Astrocyte (in vitro differentiated cells and primary cell): ENCODE measurements at regions not wholly inside any gene's neighbourhood (a gene's known extent, or its start where the extent isn't known, plus 50 kb on each side); places are given as distances from the start of the nearest gene placed in this dataset.

Experiments
- DNase-seq: peaks from one replicate; pipeline ENCODE4 v3.0.0-alpha.2; 2010; ENCODE audit warnings: low read depth
- FAIRE-seq: peaks from 2 replicates; lab custom pipeline; 2011; peaks lifted over from hg19 to GRCh38; lab: Jason Lieb, UNC
- H2AFZ ChIP-seq: 2 replicates; pipeline ENCODE4 v1.6.0; 2012; ENCODE audit warnings: low read depth, low read length, inconsistent platforms
- H3K27ac ChIP-seq: 2 replicates; pipeline ENCODE4 v1.5.1; 2011; ENCODE audit warnings: low read depth, low read length, inconsistent platforms
- H3K27me3 ChIP-seq: 2 replicates; pipeline ENCODE4 v1.6.0; 2011; ENCODE audit warnings: low read length, inconsistent platforms; ENCODE audit not compliant: insufficient read depth
- H3K36me3 ChIP-seq: 2 replicates; pipeline ENCODE4 v1.5.1; 2011; ENCODE audit warnings: low read length, inconsistent platforms; ENCODE audit not compliant: insufficient read depth
- H3K4me1 ChIP-seq: 2 replicates; pipeline ENCODE4 v1.5.1; 2011; ENCODE audit warnings: low read length, inconsistent platforms; ENCODE audit not compliant: insufficient read depth
- H3K4me2 ChIP-seq: 2 replicates; pipeline ENCODE4 v1.6.0; 2012; ENCODE audit warnings: low read length, inconsistent platforms
- H3K4me3 ChIP-seq: 2 replicates; pipeline ENCODE4 v1.5.1; 2011; ENCODE audit warnings: low read depth, mild to moderate bottlenecking, low read length, inconsistent platforms; ENCODE audit not compliant: insufficient read depth
- H3K79me2 ChIP-seq: 2 replicates; pipeline ENCODE4 v1.6.0; 2012; ENCODE audit warnings: mild to moderate bottlenecking, low read length, inconsistent platforms; ENCODE audit not compliant: insufficient read depth
- H3K9ac ChIP-seq: 2 replicates; pipeline ENCODE4 v1.6.0; 2012; ENCODE audit warnings: mild to moderate bottlenecking, low read length, inconsistent platforms
- H3K9me3 ChIP-seq: 2 replicates; pipeline ENCODE4 v1.5.1; 2012; ENCODE audit warnings: low read depth, mild to moderate bottlenecking, low read length, inconsistent platforms; ENCODE audit not compliant: insufficient read depth
- H4K20me1 ChIP-seq: 2 replicates; pipeline ENCODE4 v1.6.0; 2012; ENCODE audit warnings: low read length, inconsistent platforms; ENCODE audit not compliant: insufficient read depth
- H3K27ac Mint-ChIP-seq: one replicate; pipeline ENCODE4 v1.8.0; 2021; ENCODE audit warnings: mild to moderate bottlenecking, mixed read lengths; ENCODE audit not compliant: unreplicated experiment
- H3K27me3 Mint-ChIP-seq: one replicate; pipeline ENCODE4 v1.8.0; 2021; ENCODE audit warnings: low read depth, mixed read lengths; ENCODE audit not compliant: unreplicated experiment
- H3K36me3 Mint-ChIP-seq: one replicate; pipeline ENCODE4 v1.8.0; 2021; ENCODE audit warnings: low read depth, mixed read lengths; ENCODE audit not compliant: unreplicated experiment
- H3K4me1 Mint-ChIP-seq: one replicate; pipeline ENCODE4 v1.8.0; 2021; ENCODE audit warnings: low read depth, mixed read lengths; ENCODE audit not compliant: unreplicated experiment
- H3K4me3 Mint-ChIP-seq: one replicate; pipeline ENCODE4 v1.8.0; 2021; ENCODE audit warnings: mild to moderate bottlenecking, moderate library complexity, mixed read lengths; ENCODE audit not compliant: unreplicated experiment
- H3K9me3 Mint-ChIP-seq: one replicate; pipeline ENCODE4 v1.8.0; 2021; ENCODE audit warnings: mild to moderate bottlenecking, mixed read lengths; ENCODE audit not compliant: unreplicated experiment
- EZH2 ChIP-seq: IDR thresholded peaks from 2 replicates; pipeline ENCODE4 v1.6.1; 2012; ENCODE audit warnings: mild to moderate bottlenecking, low read length, inconsistent platforms; ENCODE audit not compliant: insufficient read depth
- TF ChIP-seq, protein P1 (sequence below): IDR thresholded peaks from 2 replicates; pipeline ENCODE4 v1.5.1; 2011; ENCODE audit warnings: low read depth, mild to moderate bottlenecking, inconsistent platforms, low read length, moderate library complexity; ENCODE audit not compliant: insufficient read depth

DNA sequence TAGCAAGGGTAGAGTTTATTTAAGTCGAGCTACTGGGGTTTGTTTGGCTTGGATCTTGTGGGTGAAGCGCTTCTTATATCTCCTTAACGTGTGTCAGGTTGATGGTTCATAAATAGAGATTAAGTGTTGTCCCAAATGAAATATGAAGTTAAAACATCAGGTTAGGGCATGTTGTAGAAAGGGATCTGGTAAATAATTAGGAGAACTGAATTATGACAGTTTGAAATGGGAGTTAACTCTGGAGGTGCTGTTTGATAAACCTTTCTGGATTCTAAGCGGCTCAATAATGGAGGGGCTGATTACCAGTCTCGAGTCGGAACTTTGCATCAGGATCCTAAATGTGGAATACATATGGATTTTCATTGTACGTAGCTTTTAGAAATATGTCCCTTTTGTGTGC lies 717.0 kb upstream of the WWC1 start:
- peaks cover 30% of the 10 kb centered on the region for H3K79me2 ChIP-seq
- peaks cover 4% of the 10 kb centered on the region for H3K36me3 Mint-ChIP-seq
- no peak for DNase-seq
- peak overlapping the region; percentile 98 for H3K4me2 ChIP-seq
- H3K4me1 Mint-ChIP-seq: peaks cover 31% of the 10 kb centered on the region
- H2AFZ ChIP-seq: no peak overlapping the region
- peaks cover 4% of the 10 kb centered on the region for H3K4me1 ChIP-seq
- no peaks in the 10 kb centered on the region for H3K9me3 Mint-ChIP-seq
- H3K27ac ChIP-seq: no peak overlapping the region
- peak overlapping the region; percentile 75 for H3K4me3 ChIP-seq
- H3K9ac ChIP-seq: peak overlapping the region; percentile 82
- H3K27me3 Mint-ChIP-seq: no peaks in the 10 kb centered on the region
- peak overlapping the region; percentile 92 for H3K4me3 Mint-ChIP-seq
- H3K27ac Mint-ChIP-seq: peak overlapping the region; percentile 55
- no peaks in the 10 kb centered on the region for H3K9me3 ChIP-seq
- peaks cover 5% of the 10 kb centered on the region for H3K27me3 ChIP-seq
- TF ChIP-seq, protein P1, sequence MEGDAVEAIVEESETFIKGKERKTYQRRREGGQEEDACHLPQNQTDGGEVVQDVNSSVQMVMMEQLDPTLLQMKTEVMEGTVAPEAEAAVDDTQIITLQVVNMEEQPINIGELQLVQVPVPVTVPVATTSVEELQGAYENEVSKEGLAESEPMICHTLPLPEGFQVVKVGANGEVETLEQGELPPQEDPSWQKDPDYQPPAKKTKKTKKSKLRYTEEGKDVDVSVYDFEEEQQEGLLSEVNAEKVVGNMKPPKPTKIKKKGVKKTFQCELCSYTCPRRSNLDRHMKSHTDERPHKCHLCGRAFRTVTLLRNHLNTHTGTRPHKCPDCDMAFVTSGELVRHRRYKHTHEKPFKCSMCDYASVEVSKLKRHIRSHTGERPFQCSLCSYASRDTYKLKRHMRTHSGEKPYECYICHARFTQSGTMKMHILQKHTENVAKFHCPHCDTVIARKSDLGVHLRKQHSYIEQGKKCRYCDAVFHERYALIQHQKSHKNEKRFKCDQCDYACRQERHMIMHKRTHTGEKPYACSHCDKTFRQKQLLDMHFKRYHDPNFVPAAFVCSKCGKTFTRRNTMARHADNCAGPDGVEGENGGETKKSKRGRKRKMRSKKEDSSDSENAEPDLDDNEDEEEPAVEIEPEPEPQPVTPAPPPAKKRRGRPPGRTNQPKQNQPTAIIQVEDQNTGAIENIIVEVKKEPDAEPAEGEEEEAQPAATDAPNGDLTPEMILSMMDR: no peak
- no peaks in the 10 kb centered on the region for H4K20me1 ChIP-seq
- H3K36me3 ChIP-seq: no peaks in the 10 kb centered on the region
- FAIRE-seq: no peak

DNA sequence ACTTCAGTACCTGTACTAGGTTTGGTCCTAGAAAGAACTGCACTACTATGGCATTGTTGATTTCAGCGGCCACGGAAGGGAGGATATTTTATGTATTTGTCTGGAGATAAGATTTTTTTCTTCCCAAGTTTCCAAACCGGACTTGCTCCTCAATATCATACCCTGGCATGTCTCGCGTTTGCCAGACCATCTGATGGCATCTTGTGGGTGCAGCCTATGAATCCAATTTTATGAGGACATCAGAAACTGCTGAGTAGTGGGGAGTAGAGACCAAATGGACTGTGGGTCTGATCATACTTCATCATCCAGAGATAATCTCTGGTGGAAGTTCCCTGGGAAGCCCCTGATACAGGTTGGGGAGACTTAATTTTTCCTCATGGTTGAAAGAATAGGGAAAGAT lies 716.1 kb upstream of the WWC1 start:
- Mint-ChIP-seq H3K27me3 (no peaks in the 10 kb centered on the region), H3K4me3 (peak overlapping the region; percentile 92), H3K4me1 (peaks cover 34% of the 10 kb centered on the region), H3K27ac (peak overlapping the region; percentile 78), H3K9me3 (no peaks in the 10 kb centered on the region), H3K36me3 (peaks cover 4% of the 10 kb centered on the region)
- peaks cover 5% of the 10 kb centered on the region for H3K27me3 ChIP-seq
- peak overlapping the region; percentile 52 for H3K4me3 ChIP-seq
- H3K36me3 ChIP-seq: no peaks in the 10 kb centered on the region
- H2AFZ ChIP-seq: no peak overlapping the region
- H3K9ac ChIP-seq: peak overlapping the region; percentile 82
- FAIRE-seq: no peak
- H3K4me2 ChIP-seq: peak overlapping the region; percentile 98
- peaks cover 4% of the 10 kb centered on the region for H3K4me1 ChIP-seq
- H4K20me1 ChIP-seq: no peaks in the 10 kb centered on the region
- TF ChIP-seq EZH2: no peak
- TF ChIP-seq, protein P1: no peak
- DNase-seq: no peak
- H3K9me3 ChIP-seq: no peaks in the 10 kb centered on the region
- H3K79me2 ChIP-seq: peaks cover 34% of the 10 kb centered on the region
- H3K27ac ChIP-seq: no peak overlapping the region

DNA sequence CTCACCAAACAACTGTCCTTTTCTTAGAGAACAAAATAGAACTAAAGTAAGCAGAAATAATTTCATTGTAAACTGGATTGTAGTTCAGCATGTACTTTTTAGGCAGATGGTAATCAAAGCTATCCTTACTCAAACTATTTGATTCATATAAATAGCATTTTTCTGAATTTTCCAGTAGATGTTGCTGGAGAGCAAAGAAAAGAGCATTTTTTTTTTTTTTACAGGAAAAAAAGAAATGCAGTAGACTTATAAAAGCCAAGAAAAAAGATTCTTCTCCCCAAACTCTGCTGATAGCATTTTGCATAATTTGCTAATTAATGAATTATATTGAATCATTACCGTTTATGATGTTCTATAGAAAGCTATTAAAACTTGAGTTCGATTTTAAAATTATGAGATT lies 715.3 kb upstream of the WWC1 start:
- no peak for DNase-seq
- Histone ChIP-seq H3K4me1 (peaks cover 4% of the 10 kb centered on the region), H3K4me2 (peak overlapping the region; percentile 98), H4K20me1 (no peaks in the 10 kb centered on the region), H3K9ac (peak overlapping the region; percentile 82), H3K27ac (no peak overlapping the region), H3K27me3 (peaks cover 5% of the 10 kb centered on the region), H3K36me3 (no peaks in the 10 kb centered on the region), H3K4me3 (peak overlapping the region; percentile 52), H3K79me2 (peaks cover 40% of the 10 kb centered on the region), H2AFZ (no peak overlapping the region), H3K9me3 (no peaks in the 10 kb centered on the region)
- TF ChIP-seq, protein P1: peak; percentile 8
- TF ChIP-seq EZH2: no peak
- no peaks in the 10 kb centered on the region for H3K27me3 Mint-ChIP-seq
- H3K9me3 Mint-ChIP-seq: no peaks in the 10 kb centered on the region
- no peak for FAIRE-seq
- H3K27ac Mint-ChIP-seq: peak overlapping the region; percentile 3
- H3K4me1 Mint-ChIP-seq: peaks cover 32% of the 10 kb centered on the region
- peak overlapping the region; percentile 92 for H3K4me3 Mint-ChIP-seq
- H3K36me3 Mint-ChIP-seq: peaks cover 4% of the 10 kb centered on the region
